Panc1 (cell line): ENCODE measurements at regions not wholly inside any gene's neighbourhood (a gene's known extent, or its start where the extent isn't known, plus 50 kb on each side); places are given as distances from the start of the nearest gene placed in this dataset.

Experiments used
- ATAC-seq: fragments of 200-7000 bp; cut with Tn5 transposase; 2 replicates; pipeline ENCODE4 v1.9.1; 2020; ENCODE audit warnings: mild to moderate bottlenecking, moderate library complexity
- BruUV-seq: library from RNA; stranded (reverse); fragments of 400-500 nt; replicated peaks from 2 replicates; lab custom pipeline; 2021; lab: Mats Ljungman, UMichigan
- CTCF ChIA-PET: fragments of 300-600 bp; sonication (Branson Sonifier 250); formaldehyde crosslinking; loops from one replicate; lab custom pipeline; 2022; ENCODE audit warnings: antibody characterized with exemption; lab: Charles Lee
- POLR2A ChIA-PET: fragments of 300-600 bp; sonication (Branson Sonifier 250); formaldehyde crosslinking; loops from one replicate; lab custom pipeline; 2022; ENCODE audit warnings: antibody characterized with exemption; lab: Charles Lee
- DNase-seq: peaks from one replicate; pipeline ENCODE4 v3.0.0-alpha.2; 2010; ENCODE audit warnings: low read depth, low spot score
- H3K27ac ChIP-seq: 2 replicates; pipeline ENCODE4 v1.5.1; 2011; ENCODE audit warnings: mild to moderate bottlenecking, low read length, inconsistent platforms
- H3K27me3 ChIP-seq: fragments of 200-500 bp; sonication (Bioruptor generic); 2 replicates; pipeline ENCODE4 v1.6.0; 2014; ENCODE audit warnings: low read length, inconsistent platforms; ENCODE audit not compliant: control insufficient read depth, insufficient read depth
- H3K36me3 ChIP-seq: fragments of 200-500 bp; sonication (Bioruptor generic); 2 replicates; pipeline ENCODE4 v1.5.1; 2014; ENCODE audit warnings: inconsistent platforms, mild to moderate bottlenecking, low read length, moderate library complexity; ENCODE audit not compliant: control insufficient read depth, insufficient read depth
- H3K4me1 ChIP-seq: 2 replicates; pipeline ENCODE4 v1.5.1; 2011; ENCODE audit warnings: inconsistent platforms, mild to moderate bottlenecking, low read length, moderate library complexity; ENCODE audit not compliant: control insufficient read depth, insufficient read depth
- H3K4me3 ChIP-seq, 2 experiments: 2 replicates each; pipeline ENCODE4 v1.5.1; 2011 to 2012; ENCODE audit warnings: low read depth in 2 of 2, low read length in 2 of 2, mild to moderate bottlenecking in 2 of 2, inconsistent platforms in 1 of 2, moderate library complexity in 1 of 2
- H3K9me3 ChIP-seq: fragments of 200-500 bp; sonication (Bioruptor generic); 2 replicates; pipeline ENCODE4 v1.5.1; 2014; ENCODE audit warnings: low read depth, mild to moderate bottlenecking, inconsistent platforms, low read length, moderate library complexity; ENCODE audit not compliant: control insufficient read depth, insufficient read depth
- POLR2AphosphoS5 ChIP-seq: IDR thresholded peaks from 2 replicates; pipeline ENCODE4 v1.6.1; 2012; ENCODE audit warnings: mild to moderate bottlenecking, low read depth, low read length, moderate library complexity
- SIN3A ChIP-seq: IDR thresholded peaks from 2 replicates; pipeline ENCODE4 v1.6.1; 2012; ENCODE audit warnings: low read depth, mild to moderate bottlenecking, low read length, moderate library complexity, borderline replicate concordance; ENCODE audit not compliant: insufficient read depth
- TCF7L2 ChIP-seq: IDR thresholded peaks from 2 replicates; pipeline ENCODE4 v1.6.1; 2011; ENCODE audit warnings: mild to moderate bottlenecking, low read depth, low read length, inconsistent platforms
- in situ Hi-C: cut with HindIII; loops from 2 replicates; pipeline ENCODE4 v1.10.0; 2016; ENCODE audit warnings: low sequenced_read_pairs, low pct_unique_long_range_greater_than_20kb
- intact Hi-C: fragments of 100-400 bp; cut with micrococcal nuclease; formaldehyde crosslinking; loops from one replicate; pipeline ENCODE4 v1.10.0; 2022; ENCODE audit not compliant: unreplicated experiment
- TF ChIP-seq, protein P1 (sequence below), 2 experiments: IDR thresholded peaks; 2 replicates each; pipeline ENCODE4 v1.6.1; 2011 to 2012; ENCODE audit warnings: low read depth in 2 of 2, control low read depth in 1 of 2, low read length in 1 of 2, mild to moderate bottlenecking in 1 of 2, moderate library complexity in 1 of 2; ENCODE audit not compliant: insufficient read depth in 1 of 2
- TF ChIP-seq, protein P2 (sequence below): fragments of 450-650 bp; IDR thresholded peaks from 2 replicates; pipeline ENCODE4 v1.5.1; 2017; ENCODE audit warnings: mild to moderate bottlenecking

DNA sequence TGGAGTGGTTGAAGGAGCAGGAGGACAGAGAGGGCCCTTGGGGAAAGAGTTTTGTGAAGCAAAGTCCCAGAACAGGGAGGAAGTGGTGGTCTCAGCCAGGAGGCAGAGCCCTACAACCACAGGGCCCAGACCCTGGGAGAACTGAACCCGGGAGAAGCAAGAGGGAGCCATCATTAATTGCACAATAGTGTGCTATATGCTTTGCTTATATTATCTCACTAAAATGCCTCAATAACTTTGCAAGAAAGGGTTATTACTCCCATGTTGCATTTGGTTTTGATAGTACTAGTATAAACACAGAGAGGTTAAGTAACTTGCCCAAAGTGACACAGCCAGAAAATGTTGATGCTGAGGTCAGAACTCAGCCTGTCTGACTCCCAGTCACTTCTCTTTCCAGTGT, 124.3 kb downstream of the FOXD2 start:
- Histone ChIP-seq H3K4me1 (no peaks in the 10 kb centered on the region), H3K4me3 (no peak overlapping the region), H3K27ac (no peak overlapping the region), H3K36me3 (no peaks in the 10 kb centered on the region), H3K9me3 (no peaks in the 10 kb centered on the region), H3K27me3 (peaks cover 2% of the 10 kb centered on the region; the same call in 1 of the 2 replicates)
- TF ChIP-seq POLR2AphosphoS5: no peak
- TF ChIP-seq, protein P1, sequence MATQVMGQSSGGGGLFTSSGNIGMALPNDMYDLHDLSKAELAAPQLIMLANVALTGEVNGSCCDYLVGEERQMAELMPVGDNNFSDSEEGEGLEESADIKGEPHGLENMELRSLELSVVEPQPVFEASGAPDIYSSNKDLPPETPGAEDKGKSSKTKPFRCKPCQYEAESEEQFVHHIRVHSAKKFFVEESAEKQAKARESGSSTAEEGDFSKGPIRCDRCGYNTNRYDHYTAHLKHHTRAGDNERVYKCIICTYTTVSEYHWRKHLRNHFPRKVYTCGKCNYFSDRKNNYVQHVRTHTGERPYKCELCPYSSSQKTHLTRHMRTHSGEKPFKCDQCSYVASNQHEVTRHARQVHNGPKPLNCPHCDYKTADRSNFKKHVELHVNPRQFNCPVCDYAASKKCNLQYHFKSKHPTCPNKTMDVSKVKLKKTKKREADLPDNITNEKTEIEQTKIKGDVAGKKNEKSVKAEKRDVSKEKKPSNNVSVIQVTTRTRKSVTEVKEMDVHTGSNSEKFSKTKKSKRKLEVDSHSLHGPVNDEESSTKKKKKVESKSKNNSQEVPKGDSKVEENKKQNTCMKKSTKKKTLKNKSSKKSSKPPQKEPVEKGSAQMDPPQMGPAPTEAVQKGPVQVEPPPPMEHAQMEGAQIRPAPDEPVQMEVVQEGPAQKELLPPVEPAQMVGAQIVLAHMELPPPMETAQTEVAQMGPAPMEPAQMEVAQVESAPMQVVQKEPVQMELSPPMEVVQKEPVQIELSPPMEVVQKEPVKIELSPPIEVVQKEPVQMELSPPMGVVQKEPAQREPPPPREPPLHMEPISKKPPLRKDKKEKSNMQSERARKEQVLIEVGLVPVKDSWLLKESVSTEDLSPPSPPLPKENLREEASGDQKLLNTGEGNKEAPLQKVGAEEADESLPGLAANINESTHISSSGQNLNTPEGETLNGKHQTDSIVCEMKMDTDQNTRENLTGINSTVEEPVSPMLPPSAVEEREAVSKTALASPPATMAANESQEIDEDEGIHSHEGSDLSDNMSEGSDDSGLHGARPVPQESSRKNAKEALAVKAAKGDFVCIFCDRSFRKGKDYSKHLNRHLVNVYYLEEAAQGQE (IDR thresholded peaks at IDR 0.05; ENCODE audit: insufficient read depth in 1 of 2, low read depth in 2 of 2, low read length in 1 of 2): no peak
- in situ Hi-C loops (no loop called here), intact Hi-C loops (no loop called here)
- ChIA-PET CTCF (no interaction called here), POLR2A (no interaction called here)
- ATAC-seq (no peak), DNase-seq (no peak)
- no TSS peak for BruUV-seq

DNA sequence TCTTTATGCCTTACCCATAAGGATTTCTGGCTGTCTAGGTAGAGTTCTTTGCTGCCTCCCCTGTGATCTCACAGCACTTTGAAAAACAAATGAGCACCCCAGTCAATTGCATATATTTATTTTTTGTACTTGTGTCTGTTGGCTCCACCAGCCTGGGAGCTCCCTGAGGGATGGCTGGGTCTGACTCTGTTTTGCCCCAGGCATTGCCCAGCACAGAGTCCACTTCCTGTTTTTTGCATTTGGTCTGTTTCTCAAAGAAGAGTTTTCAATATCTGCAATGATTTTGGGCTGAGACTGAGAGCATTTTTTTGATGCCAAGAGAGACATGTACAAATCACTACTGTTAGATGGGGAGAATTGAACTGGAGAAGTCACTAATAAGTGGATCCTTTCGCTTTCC, 125.0 kb downstream of the FOXD2 start:
- BruUV-seq: no TSS peak
- intact Hi-C loops: no loop called here

More for the DNA sequence above, 125.0 kb downstream of the FOXD2 start:
- TF ChIP-seq, protein P1 (IDR thresholded peaks at IDR 0.05; ENCODE audit: insufficient read depth in 1 of 2, low read depth in 2 of 2, low read length in 1 of 2): no peak
- TF ChIP-seq TCF7L2: no peak
- no peak for TF ChIP-seq POLR2AphosphoS5
- no peak for TF ChIP-seq SIN3A
- TF ChIP-seq, protein P2, sequence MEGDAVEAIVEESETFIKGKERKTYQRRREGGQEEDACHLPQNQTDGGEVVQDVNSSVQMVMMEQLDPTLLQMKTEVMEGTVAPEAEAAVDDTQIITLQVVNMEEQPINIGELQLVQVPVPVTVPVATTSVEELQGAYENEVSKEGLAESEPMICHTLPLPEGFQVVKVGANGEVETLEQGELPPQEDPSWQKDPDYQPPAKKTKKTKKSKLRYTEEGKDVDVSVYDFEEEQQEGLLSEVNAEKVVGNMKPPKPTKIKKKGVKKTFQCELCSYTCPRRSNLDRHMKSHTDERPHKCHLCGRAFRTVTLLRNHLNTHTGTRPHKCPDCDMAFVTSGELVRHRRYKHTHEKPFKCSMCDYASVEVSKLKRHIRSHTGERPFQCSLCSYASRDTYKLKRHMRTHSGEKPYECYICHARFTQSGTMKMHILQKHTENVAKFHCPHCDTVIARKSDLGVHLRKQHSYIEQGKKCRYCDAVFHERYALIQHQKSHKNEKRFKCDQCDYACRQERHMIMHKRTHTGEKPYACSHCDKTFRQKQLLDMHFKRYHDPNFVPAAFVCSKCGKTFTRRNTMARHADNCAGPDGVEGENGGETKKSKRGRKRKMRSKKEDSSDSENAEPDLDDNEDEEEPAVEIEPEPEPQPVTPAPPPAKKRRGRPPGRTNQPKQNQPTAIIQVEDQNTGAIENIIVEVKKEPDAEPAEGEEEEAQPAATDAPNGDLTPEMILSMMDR: no peak
- Histone ChIP-seq H3K27me3 (peaks cover 2% of the 10 kb centered on the region; the same call in 1 of the 2 replicates), H3K27ac (no peak overlapping the region), H3K4me1 (no peaks in the 10 kb centered on the region), H3K36me3 (no peaks in the 10 kb centered on the region), H3K9me3 (no peaks in the 10 kb centered on the region), H3K4me3 (no peak overlapping the region)
- POLR2A ChIA-PET: no interaction called here
- CTCF ChIA-PET: no interaction called here
- in situ Hi-C loops: no loop called here
- DNase-seq: no peak
- no peak for ATAC-seq
